ENCODE measurements at regions not wholly inside any gene's neighbourhood (a gene's known extent, or its start where the extent isn't known, plus 50 kb on each side); places are given as distances from the start of the nearest gene placed in this dataset.
"Not testable (repeated sequence)": the region's sequence is repeated elsewhere in the genome, so short reads cannot be mapped to it uniquely, and the experiment has no call there.

- DNase-seq = no peak
Observed at GRCh38 chr3:35849496-35849895, 210.2 kb downstream of the ARPP21 start.

- no peak for DNase-seq
Observed at GRCh38 chr3:35849963-35850362, 210.6 kb downstream of the ARPP21 start.

- DNase-seq = no peak
Observed at GRCh38 chr3:35857004-35857403, 217.7 kb downstream of the ARPP21 start.

- DNase-seq = no peak
Observed at GRCh38 chr3:35862057-35862456, 222.7 kb downstream of the ARPP21 start.

GRCh38 chr3:35864871-35865270 is 225.5 kb downstream of the ARPP21 start:
- DNase-seq = no peak

- DNase-seq = no peak
Observed at GRCh38 chr3:35867791-35868190, 228.5 kb downstream of the ARPP21 start.

GRCh38 chr3:35871009-35871408 is 231.7 kb downstream of the ARPP21 start:
- DNase-seq = no peak

- DNase-seq = no peak
Observed at GRCh38 chr3:35883929-35884328, 244.6 kb downstream of the ARPP21 start.

GRCh38 chr3:35894735-35895134 is 255.4 kb downstream of the ARPP21 start:
- DNase-seq = no peak

- DNase-seq = no peak
Observed at GRCh38 chr3:35899245-35899644, 259.9 kb downstream of the ARPP21 start.

- no peak for DNase-seq
Observed at GRCh38 chr3:35900079-35900478, 260.8 kb downstream of the ARPP21 start.

- peak; percentile 65 for DNase-seq
Observed at GRCh38 chr3:35908366-35909232, 269.3 kb downstream of the ARPP21 start.

GRCh38 chr3:35919160-35919559 is 279.8 kb downstream of the ARPP21 start:
- DNase-seq = no peak

- DNase-seq = no peak
Observed at GRCh38 chr3:35921718-35922117, 282.4 kb downstream of the ARPP21 start.

GRCh38 chr3:35924070-35924469 is 284.7 kb downstream of the ARPP21 start:
- not testable (repeated sequence) for DNase-seq

- no peak for DNase-seq
Observed at GRCh38 chr3:35927441-35927840, 288.1 kb downstream of the ARPP21 start.

GRCh38 chr3:35929158-35929557 is 289.8 kb downstream of the ARPP21 start:
- no peak for DNase-seq

- no peak for DNase-seq
Observed at GRCh38 chr3:35931867-35932266, 292.5 kb downstream of the ARPP21 start.

- no peak for DNase-seq
Observed at GRCh38 chr3:35932995-35933394, 293.7 kb downstream of the ARPP21 start.

- no peak for DNase-seq
Observed at GRCh38 chr3:35936571-35936970, 297.2 kb downstream of the ARPP21 start.

- DNase-seq = no peak
Observed at GRCh38 chr3:35944926-35945710, 305.8 kb downstream of the ARPP21 start.

GRCh38 chr3:35946121-35946853 is 307.0 kb downstream of the ARPP21 start:
- no peak for DNase-seq

GRCh38 chr3:35946854-35947515 is 307.7 kb downstream of the ARPP21 start:
- peak; percentile 49 for DNase-seq
